HL-60/S4 (cell line): ENCODE measurements at regions not wholly inside any gene's neighbourhood (a gene's known extent, or its start where the extent isn't known, plus 50 kb on each side); places are given as distances from the start of the nearest gene placed in this dataset.

Experiments
- in situ Hi-C: fragments of 300-500 bp; cut with MboI; formaldehyde crosslinking; loops from 2 replicates; pipeline ENCODE4 v1.14.3; 2022; ENCODE audit warnings: low sequenced_read_pairs

GRCh38 chr3:150074697-150075416, 104.2 kb upstream of the PFN2 start:
- in situ Hi-C loops, result no loop called here

- in situ Hi-C loops, result no loop called here
Observed at GRCh38 chr3:150074277-150074676, 103.6 kb upstream of the PFN2 start.

GRCh38 chr3:150073513-150073912, 102.8 kb upstream of the PFN2 start:
- in situ Hi-C loops, result no loop called here

- in situ Hi-C loops, result no loop called here
Observed at GRCh38 chr3:150073031-150073430, 102.3 kb upstream of the PFN2 start.

- in situ Hi-C loops, result no loop called here
Observed at GRCh38 chr3:150072576-150072975, 101.9 kb upstream of the PFN2 start.

- in situ Hi-C loops, result no loop called here
Observed at GRCh38 chr3:150070271-150070670, 99.6 kb upstream of the PFN2 start.

- in situ Hi-C loops, result no loop called here
Observed at GRCh38 chr3:150069633-150070032, 98.9 kb upstream of the PFN2 start.

GRCh38 chr3:150069154-150069527, 98.4 kb upstream of the PFN2 start:
- in situ Hi-C loops, result no loop called here

GRCh38 chr3:150068440-150069153, 97.9 kb upstream of the PFN2 start:
- in situ Hi-C loops, result no loop called here

GRCh38 chr3:150067561-150067960, 96.9 kb upstream of the PFN2 start:
- in situ Hi-C loops, result no loop called here

- in situ Hi-C loops, result no loop called here
Observed at GRCh38 chr3:150064971-150065370, 94.3 kb upstream of the PFN2 start.

- in situ Hi-C loops, result no loop called here
Observed at GRCh38 chr3:150063237-150063636, 92.5 kb upstream of the PFN2 start.

- in situ Hi-C loops, result no loop called here
Observed at GRCh38 chr3:150062492-150062891, 91.8 kb upstream of the PFN2 start.

GRCh38 chr3:150061288-150062024, 90.8 kb upstream of the PFN2 start:
- in situ Hi-C loops, result no loop called here

GRCh38 chr3:150059729-150060128, 89.0 kb upstream of the PFN2 start:
- in situ Hi-C loops, result no loop called here

- in situ Hi-C loops, result no loop called here
Observed at GRCh38 chr3:150059241-150059640, 88.5 kb upstream of the PFN2 start.

- in situ Hi-C loops, result no loop called here
Observed at GRCh38 chr3:150057227-150057626, 86.5 kb upstream of the PFN2 start.

- in situ Hi-C loops, result no loop called here
Observed at GRCh38 chr3:150055332-150055731, 84.6 kb upstream of the PFN2 start.

- in situ Hi-C loops, result no loop called here
Observed at GRCh38 chr3:150054635-150055034, 83.9 kb upstream of the PFN2 start.

GRCh38 chr3:150050510-150050909, 79.8 kb upstream of the PFN2 start:
- in situ Hi-C loops, result no loop called here

GRCh38 chr3:150049317-150049716, 78.6 kb upstream of the PFN2 start:
- in situ Hi-C loops, result no loop called here

GRCh38 chr3:150041877-150042276, 71.2 kb upstream of the PFN2 start:
- in situ Hi-C loops, result no loop called here
